ENCODE measurements at regions not wholly inside any gene's neighbourhood (a gene's known extent, or its start where the extent isn't known, plus 50 kb on each side); places are given as distances from the start of the nearest gene placed in this dataset.

- ATAC-seq, result no peak
- no peak for TF ChIP-seq ZFP30 (CRISPR knock-in tag; IDR thresholded peaks at IDR 0.05)
- no peak for TF ChIP-seq CSDC2 (CRISPR knock-in tag; IDR thresholded peaks at IDR 0.05)
- TF ChIP-seq, protein P1, sequence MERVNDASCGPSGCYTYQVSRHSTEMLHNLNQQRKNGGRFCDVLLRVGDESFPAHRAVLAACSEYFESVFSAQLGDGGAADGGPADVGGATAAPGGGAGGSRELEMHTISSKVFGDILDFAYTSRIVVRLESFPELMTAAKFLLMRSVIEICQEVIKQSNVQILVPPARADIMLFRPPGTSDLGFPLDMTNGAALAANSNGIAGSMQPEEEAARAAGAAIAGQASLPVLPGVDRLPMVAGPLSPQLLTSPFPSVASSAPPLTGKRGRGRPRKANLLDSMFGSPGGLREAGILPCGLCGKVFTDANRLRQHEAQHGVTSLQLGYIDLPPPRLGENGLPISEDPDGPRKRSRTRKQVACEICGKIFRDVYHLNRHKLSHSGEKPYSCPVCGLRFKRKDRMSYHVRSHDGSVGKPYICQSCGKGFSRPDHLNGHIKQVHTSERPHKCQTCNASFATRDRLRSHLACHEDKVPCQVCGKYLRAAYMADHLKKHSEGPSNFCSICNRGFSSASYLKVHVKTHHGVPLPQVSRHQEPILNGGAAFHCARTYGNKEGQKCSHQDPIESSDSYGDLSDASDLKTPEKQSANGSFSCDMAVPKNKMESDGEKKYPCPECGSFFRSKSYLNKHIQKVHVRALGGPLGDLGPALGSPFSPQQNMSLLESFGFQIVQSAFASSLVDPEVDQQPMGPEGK (CRISPR knock-in tag; IDR thresholded peaks at IDR 0.05; ENCODE audit: borderline replicate concordance), result no peak
- no peak for TF ChIP-seq SNAI2 (CRISPR knock-in tag; IDR thresholded peaks at IDR 0.05)
- TF ChIP-seq TOX (CRISPR knock-in tag; IDR thresholded peaks at IDR 0.05; ENCODE audit: borderline replicate concordance), result no peak
- TF ChIP-seq ZFP3 (CRISPR knock-in tag; IDR thresholded peaks at IDR 0.05), result no peak
- TF ChIP-seq GLIS3 (CRISPR knock-in tag; IDR thresholded peaks at IDR 0.05), result no peak
- no peak for TF ChIP-seq ZC3H10 (CRISPR knock-in tag; IDR thresholded peaks at IDR 0.05)
- TF ChIP-seq CREB5 (CRISPR knock-in tag; IDR thresholded peaks at IDR 0.05; ENCODE audit: low read depth), result no peak
- TF ChIP-seq, protein P2, sequence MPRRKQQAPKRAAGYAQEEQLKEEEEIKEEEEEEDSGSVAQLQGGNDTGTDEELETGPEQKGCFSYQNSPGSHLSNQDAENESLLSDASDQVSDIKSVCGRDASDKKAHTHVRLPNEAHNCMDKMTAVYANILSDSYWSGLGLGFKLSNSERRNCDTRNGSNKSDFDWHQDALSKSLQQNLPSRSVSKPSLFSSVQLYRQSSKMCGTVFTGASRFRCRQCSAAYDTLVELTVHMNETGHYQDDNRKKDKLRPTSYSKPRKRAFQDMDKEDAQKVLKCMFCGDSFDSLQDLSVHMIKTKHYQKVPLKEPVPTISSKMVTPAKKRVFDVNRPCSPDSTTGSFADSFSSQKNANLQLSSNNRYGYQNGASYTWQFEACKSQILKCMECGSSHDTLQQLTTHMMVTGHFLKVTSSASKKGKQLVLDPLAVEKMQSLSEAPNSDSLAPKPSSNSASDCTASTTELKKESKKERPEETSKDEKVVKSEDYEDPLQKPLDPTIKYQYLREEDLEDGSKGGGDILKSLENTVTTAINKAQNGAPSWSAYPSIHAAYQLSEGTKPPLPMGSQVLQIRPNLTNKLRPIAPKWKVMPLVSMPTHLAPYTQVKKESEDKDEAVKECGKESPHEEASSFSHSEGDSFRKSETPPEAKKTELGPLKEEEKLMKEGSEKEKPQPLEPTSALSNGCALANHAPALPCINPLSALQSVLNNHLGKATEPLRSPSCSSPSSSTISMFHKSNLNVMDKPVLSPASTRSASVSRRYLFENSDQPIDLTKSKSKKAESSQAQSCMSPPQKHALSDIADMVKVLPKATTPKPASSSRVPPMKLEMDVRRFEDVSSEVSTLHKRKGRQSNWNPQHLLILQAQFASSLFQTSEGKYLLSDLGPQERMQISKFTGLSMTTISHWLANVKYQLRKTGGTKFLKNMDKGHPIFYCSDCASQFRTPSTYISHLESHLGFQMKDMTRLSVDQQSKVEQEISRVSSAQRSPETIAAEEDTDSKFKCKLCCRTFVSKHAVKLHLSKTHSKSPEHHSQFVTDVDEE (CRISPR knock-in tag; IDR thresholded peaks at IDR 0.05), result no peak
- TF ChIP-seq PPARA (CRISPR knock-in tag; IDR thresholded peaks at IDR 0.05; ENCODE audit: borderline replicate concordance), result no peak
- TF ChIP-seq POU6F1 (CRISPR knock-in tag; IDR thresholded peaks at IDR 0.05; ENCODE audit: borderline replicate concordance, low read depth), result no peak
- TF ChIP-seq, protein P3, sequence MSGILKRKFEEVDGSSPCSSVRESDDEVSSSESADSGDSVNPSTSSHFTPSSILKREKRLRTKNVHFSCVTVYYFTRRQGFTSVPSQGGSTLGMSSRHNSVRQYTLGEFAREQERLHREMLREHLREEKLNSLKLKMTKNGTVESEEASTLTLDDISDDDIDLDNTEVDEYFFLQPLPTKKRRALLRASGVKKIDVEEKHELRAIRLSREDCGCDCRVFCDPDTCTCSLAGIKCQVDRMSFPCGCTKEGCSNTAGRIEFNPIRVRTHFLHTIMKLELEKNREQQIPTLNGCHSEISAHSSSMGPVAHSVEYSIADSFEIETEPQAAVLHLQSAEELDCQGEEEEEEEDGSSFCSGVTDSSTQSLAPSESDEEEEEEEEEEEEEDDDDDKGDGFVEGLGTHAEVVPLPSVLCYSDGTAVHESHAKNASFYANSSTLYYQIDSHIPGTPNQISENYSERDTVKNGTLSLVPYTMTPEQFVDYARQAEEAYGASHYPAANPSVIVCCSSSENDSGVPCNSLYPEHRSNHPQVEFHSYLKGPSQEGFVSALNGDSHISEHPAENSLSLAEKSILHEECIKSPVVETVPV (CRISPR knock-in tag; IDR thresholded peaks at IDR 0.05), result no peak
- TF ChIP-seq BACH2 (CRISPR knock-in tag; IDR thresholded peaks at IDR 0.05; ENCODE audit: borderline replicate concordance), result no peak
These were observed 243.7 kb downstream of the NDUFA10 start for GRCh38 chr2:239781454-239781853.

DNA sequence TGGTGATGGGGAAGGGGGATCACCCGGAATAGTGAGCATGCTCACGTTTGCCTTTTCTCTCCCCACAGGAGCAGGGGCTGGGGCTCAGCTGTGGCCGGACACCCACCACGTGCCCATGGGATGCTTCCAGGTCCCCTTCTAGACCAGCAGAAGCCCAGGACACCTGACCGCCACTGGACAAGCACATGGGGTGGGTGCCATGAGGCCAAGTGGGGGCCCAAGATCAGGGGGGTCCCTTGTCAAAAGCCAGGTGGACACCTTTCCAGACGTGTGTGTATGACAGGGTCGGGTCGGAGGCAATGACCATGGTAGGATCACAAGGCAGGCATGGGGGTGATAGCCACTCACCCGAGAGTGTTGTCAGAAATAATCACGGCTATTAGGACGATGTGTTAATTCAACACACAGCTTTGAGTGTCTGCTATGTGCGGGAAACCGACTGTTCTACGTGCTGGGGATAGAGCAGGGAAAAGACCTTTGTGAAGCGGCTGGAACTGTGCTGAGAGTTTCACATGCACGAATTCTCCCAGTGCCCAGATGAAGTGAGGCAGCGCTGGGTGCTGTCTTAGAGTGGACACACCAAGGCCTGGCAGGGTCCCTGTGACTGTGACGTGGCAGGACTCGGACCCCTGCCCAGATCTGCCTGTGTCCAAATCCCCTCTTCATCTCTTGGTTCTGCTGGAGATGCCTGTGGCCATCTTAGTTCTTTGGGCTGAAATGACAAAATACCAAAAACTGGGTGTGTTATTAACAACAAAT, 244.7 kb downstream of the NDUFA10 start:
- ATAC-seq, result no peak
- TF ChIP-seq ZFP3 (CRISPR knock-in tag; IDR thresholded peaks at IDR 0.05), result no peak
- TF ChIP-seq RARB (CRISPR knock-in tag; IDR thresholded peaks at IDR 0.05), result no peak
- no peak for TF ChIP-seq CREB5 (CRISPR knock-in tag; IDR thresholded peaks at IDR 0.05; ENCODE audit: low read depth)
- TF ChIP-seq ZC3H10 (CRISPR knock-in tag; IDR thresholded peaks at IDR 0.05), result no peak
- TF ChIP-seq CSDC2 (CRISPR knock-in tag; IDR thresholded peaks at IDR 0.05), result no peak
- TF ChIP-seq ZNF70 (CRISPR knock-in tag; IDR thresholded peaks at IDR 0.05), result no peak
- TF ChIP-seq ZNF565 (CRISPR knock-in tag; conservative IDR thresholded peaks at IDR 0.05; ENCODE audit: low read depth), result no peak
- TF ChIP-seq SNAI2 (CRISPR knock-in tag; IDR thresholded peaks at IDR 0.05), result no peak
- no peak for TF ChIP-seq ESRRG (CRISPR knock-in tag; IDR thresholded peaks at IDR 0.05)
- no peak for TF ChIP-seq TOX (CRISPR knock-in tag; IDR thresholded peaks at IDR 0.05; ENCODE audit: borderline replicate concordance)
- TF ChIP-seq, protein P3 (CRISPR knock-in tag; IDR thresholded peaks at IDR 0.05), result no peak
